NCI-H1417 (cell line): ENCODE measurements at regions not wholly inside any gene's neighbourhood (a gene's known extent, or its start where the extent isn't known, plus 50 kb on each side); places are given as distances from the start of the nearest gene placed in this dataset.
A peak's percentile ranks its signal among the peaks of the same experiment; 100 is the strongest.

Experiments used
- DNase-seq, 3 experiments: peaks; one replicate each; lab custom pipeline; 2025; lab: John Stamatoyannopoulos, UW

- DNase-seq, result no peak
Observed at GRCh38 chr4:73001885-73002284, 67.6 kb downstream of the COX18 start.

GRCh38 chr4:72997409-72997808, 72.1 kb downstream of the COX18 start:
- no peak for DNase-seq

GRCh38 chr4:72994670-72995069, 74.8 kb downstream of the COX18 start:
- no peak for DNase-seq

GRCh38 chr4:72993876-72994275, 75.6 kb downstream of the COX18 start:
- no peak for DNase-seq

GRCh38 chr4:72991873-72992272, 77.6 kb downstream of the COX18 start:
- no peak for DNase-seq

- no peak for DNase-seq
Observed at GRCh38 chr4:72987741-72988729, 81.5 kb downstream of the COX18 start.

GRCh38 chr4:72984351-72984750, 85.2 kb downstream of the COX18 start:
- no peak for DNase-seq

GRCh38 chr4:72983709-72984108, 85.8 kb downstream of the COX18 start:
- DNase-seq, result no peak

- DNase-seq, result no peak
Observed at GRCh38 chr4:72977936-72978485, 91.5 kb downstream of the COX18 start.

GRCh38 chr4:72975488-72975784, 94.1 kb downstream of the COX18 start:
- no peak for DNase-seq

- DNase-seq, result peak; percentile 43 to 87 (median 77)
Observed at GRCh38 chr4:72974694-72975487, 94.6 kb downstream of the COX18 start.

- no peak for DNase-seq
Observed at GRCh38 chr4:72971572-72971971, 97.9 kb downstream of the COX18 start.

GRCh38 chr4:72970756-72971155, 98.8 kb downstream of the COX18 start:
- DNase-seq, result no peak

GRCh38 chr4:72969976-72970375, 99.5 kb downstream of the COX18 start:
- DNase-seq, result no peak

GRCh38 chr4:72966652-72967051, 102.9 kb downstream of the COX18 start:
- no peak for DNase-seq

- no peak for DNase-seq
Observed at GRCh38 chr4:72959411-72959810, 110.1 kb downstream of the COX18 start.

- no peak for DNase-seq
Observed at GRCh38 chr4:72954811-72955210, 114.7 kb downstream of the COX18 start.

- DNase-seq, result no peak
Observed at GRCh38 chr4:72953571-72953970, 115.9 kb downstream of the COX18 start.

- DNase-seq, result no peak
Observed at GRCh38 chr4:72951628-72952027, 117.9 kb downstream of the COX18 start.

- DNase-seq, result no peak
Observed at GRCh38 chr4:72951147-72951546, 118.4 kb downstream of the COX18 start.

- no peak for DNase-seq
Observed at GRCh38 chr4:72948080-72948479, 121.4 kb downstream of the COX18 start.

- DNase-seq, result no peak
Observed at GRCh38 chr4:72945719-72946336, 123.7 kb downstream of the COX18 start.
